NCI-H1436 treated with DMSO at 0.1 percent for 48 hours (cell line): ENCODE measurements at regions not wholly inside any gene's neighbourhood (a gene's known extent, or its start where the extent isn't known, plus 50 kb on each side); places are given as distances from the start of the nearest gene placed in this dataset.
"Not testable (repeated sequence)": the region's sequence is repeated elsewhere in the genome, so short reads cannot be mapped to it uniquely, and the experiment has no call there.

Source experiments
- DNase-seq: peaks from one replicate; lab custom pipeline; 2025; lab: John Stamatoyannopoulos, UW

GRCh38 chr3:164113371-164114332, 964.6 kb downstream of the SI start:
- DNase-seq, result no peak

GRCh38 chr3:164096352-164096751, 981.9 kb downstream of the SI start:
- no peak for DNase-seq

- no peak for DNase-seq
Measured at GRCh38 chr3:164095949-164096348, 982.3 kb downstream of the SI start.

- no peak for DNase-seq
Measured at GRCh38 chr3:164095279-164095678, 983.0 kb downstream of the SI start.

GRCh38 chr3:164094546-164094945, 983.8 kb downstream of the SI start:
- no peak for DNase-seq

GRCh38 chr3:164080208-164080607, 998.1 kb downstream of the SI start:
- no peak for DNase-seq

- no peak for DNase-seq
Measured at GRCh38 chr3:164064298-164064697, 1014.0 kb downstream of the SI start.

GRCh38 chr3:164060923-164061322, 1017.4 kb downstream of the SI start:
- no peak for DNase-seq

- no peak for DNase-seq
Measured at GRCh38 chr3:164049847-164050246, 1028.4 kb downstream of the SI start.

- no peak for DNase-seq
Measured at GRCh38 chr3:164048451-164048850, 1029.8 kb downstream of the SI start.

GRCh38 chr3:164040991-164041390, 1037.3 kb downstream of the SI start:
- no peak for DNase-seq

GRCh38 chr3:164030194-164030593, 1048.1 kb downstream of the SI start:
- DNase-seq, result no peak

- no peak for DNase-seq
Measured at GRCh38 chr3:164024786-164025185, 1053.5 kb downstream of the SI start.

- no peak for DNase-seq
Measured at GRCh38 chr3:164023480-164023879, 1054.8 kb downstream of the SI start.

- no peak for DNase-seq
Measured at GRCh38 chr3:164018500-164018899, 1059.8 kb downstream of the SI start.

- DNase-seq, result no peak
Measured at GRCh38 chr3:164007765-164008164, 1070.5 kb downstream of the SI start.

- no peak for DNase-seq
Measured at GRCh38 chr3:164004205-164004604, 1074.1 kb downstream of the SI start.

- not testable (repeated sequence) for DNase-seq
Measured at GRCh38 chr3:164003016-164003415, 1075.3 kb downstream of the SI start.

GRCh38 chr3:163983940-163984339, 1094.4 kb downstream of the SI start:
- DNase-seq, result no peak

- DNase-seq, result no peak
Measured at GRCh38 chr3:163971861-163972260, 1106.4 kb downstream of the SI start.

GRCh38 chr3:163957072-163957471, 1121.2 kb downstream of the SI start:
- DNase-seq, result no peak

GRCh38 chr3:163953526-163953925, 1124.8 kb downstream of the SI start:
- DNase-seq, result no peak

- no peak for DNase-seq
Measured at GRCh38 chr3:163952499-163952898, 1125.8 kb downstream of the SI start.
